HEK293 (cell line): ENCODE measurements at regions not wholly inside any gene's neighbourhood (a gene's known extent, or its start where the extent isn't known, plus 50 kb on each side); places are given as distances from the start of the nearest gene placed in this dataset.

Experiments
- CTCF ChIA-PET: fragments of 350-600 bp; formaldehyde crosslinking; extraction: SDS; loops from one replicate; lab custom pipeline; 2021; ENCODE audit warnings: antibody characterized with exemption; lab: Yijun Ruan, JAX
- POLR2A ChIA-PET: fragments of 300-600 bp; formaldehyde crosslinking; extraction: SDS; loops from one replicate; lab custom pipeline; 2020; ENCODE audit warnings: antibody characterized with exemption, inconsistent platforms; lab: Yijun Ruan, JAX
- H3K27ac ChIP-seq: fragments of 200-500 bp; sonication (Bioruptor generic); 2 replicates; pipeline ENCODE4 v1.5.1; 2014; ENCODE audit warnings: low read depth, low read length, control low read depth, inconsistent platforms; ENCODE audit errors: extremely low read depth
- H3K36me3 ChIP-seq, 2 experiments: fragments of 200-500 bp in 1 of 2; sonication (Bioruptor generic) in 1 of 2; 1 replicate in 1 of 2; 2 replicates in 1 of 2; pipeline ENCODE4 v1.5.1; 2014 to 2017; ENCODE audit warnings: inconsistent platforms in 2 of 2, low read length in 2 of 2; ENCODE audit not compliant: control insufficient read depth in 2 of 2, insufficient read depth in 1 of 2
- H3K4me1 ChIP-seq: fragments of 200-500 bp; sonication (Bioruptor generic); 2 replicates; pipeline ENCODE4 v1.5.1; 2014; ENCODE audit warnings: mild to moderate bottlenecking, low read length, inconsistent platforms; ENCODE audit not compliant: control insufficient read depth, insufficient read depth
- H3K4me3 ChIP-seq: 2 replicates; pipeline ENCODE4 v1.5.1; 2011; ENCODE audit warnings: low read depth, mild to moderate bottlenecking, control low read depth, low read length, moderate library complexity
- H3K9me3 ChIP-seq: fragments of 200-500 bp; sonication (Bioruptor generic); 2 replicates; pipeline ENCODE4 v1.5.1; 2014; ENCODE audit warnings: low read depth, low read length, inconsistent platforms; ENCODE audit not compliant: control insufficient read depth, insufficient read depth
- BCL11A ChIP-seq: fragments of 450-650 bp; formaldehyde crosslinking; IDR thresholded peaks from 2 replicates; pipeline ENCODE4 v1.5.1; 2016; ENCODE audit warnings: low read depth, missing biosample characterization, missing genetic modification characterization
- GLI2 ChIP-seq: fragments of 450-650 bp; formaldehyde crosslinking; IDR thresholded peaks from 2 replicates; pipeline ENCODE4; 2017; ENCODE audit warnings: missing biosample characterization, missing genetic modification characterization, low read depth, borderline replicate concordance
- GLI4 ChIP-seq: fragments of 450-650 bp; formaldehyde crosslinking; IDR thresholded peaks from 2 replicates; pipeline ENCODE4 v1.5.1; 2016; ENCODE audit warnings: missing biosample characterization, missing genetic modification characterization
- HOXA7 ChIP-seq: sonication (generic); formaldehyde crosslinking; IDR thresholded peaks from 2 replicates; pipeline ENCODE4 v1.8.1; 2022; ENCODE audit warnings: missing genetic modification reagents, borderline replicate concordance
- HOXD13 ChIP-seq: sonication (generic); formaldehyde crosslinking; IDR thresholded peaks from 2 replicates; pipeline ENCODE4 v1.8.0; 2022; ENCODE audit warnings: missing genetic modification reagents, borderline replicate concordance
- KLF10 ChIP-seq: fragments of 450-650 bp; IDR thresholded peaks from 2 replicates; pipeline ENCODE4 v1.5.1; 2018; ENCODE audit warnings: missing biosample characterization, mild to moderate bottlenecking, missing genetic modification characterization
- PRDM6 ChIP-seq: fragments of 450-650 bp; formaldehyde crosslinking; IDR thresholded peaks from 2 replicates; pipeline ENCODE4 v1.5.1; 2017; ENCODE audit warnings: missing biosample characterization, missing genetic modification characterization
- ZBTB21 ChIP-seq: fragments of 450-650 bp; formaldehyde crosslinking; IDR thresholded peaks from 2 replicates; pipeline ENCODE4 v1.5.1; 2017; ENCODE audit warnings: missing biosample characterization, missing genetic modification characterization
- ZFP69B ChIP-seq: fragments of 450-650 bp; formaldehyde crosslinking; IDR thresholded peaks from 2 replicates; pipeline ENCODE4 v1.5.1; 2016; ENCODE audit warnings: missing biosample characterization, missing genetic modification characterization
- ZNF221 ChIP-seq: fragments of 450-650 bp; formaldehyde crosslinking; IDR thresholded peaks from 2 replicates; pipeline ENCODE4 v1.5.1; 2017; ENCODE audit warnings: missing biosample characterization, missing genetic modification characterization, borderline replicate concordance
- ZNF280C ChIP-seq: fragments of 450-650 bp; formaldehyde crosslinking; IDR thresholded peaks from 2 replicates; pipeline ENCODE4 v1.5.1; 2016; ENCODE audit warnings: missing biosample characterization, missing genetic modification characterization
- ZNF311 ChIP-seq: fragments of 450-650 bp; formaldehyde crosslinking; IDR thresholded peaks from 2 replicates; pipeline ENCODE4 v1.5.1; 2017; ENCODE audit warnings: missing biosample characterization, missing genetic modification characterization, borderline replicate concordance
- ZNF350 ChIP-seq: fragments of 450-650 bp; formaldehyde crosslinking; IDR thresholded peaks from 2 replicates; pipeline ENCODE4 v1.5.0; 2017; ENCODE audit warnings: missing biosample characterization, mild to moderate bottlenecking, missing genetic modification characterization
- ZNF37A ChIP-seq: fragments of 450-650 bp; IDR thresholded peaks from 2 replicates; pipeline ENCODE4 v1.5.1; 2018; ENCODE audit warnings: missing biosample characterization, missing genetic modification characterization
- ZNF416 ChIP-seq: fragments of 450-650 bp; formaldehyde crosslinking; IDR thresholded peaks from 2 replicates; pipeline ENCODE4 v1.5.1; 2016; ENCODE audit warnings: missing biosample characterization, missing genetic modification characterization
- ZNF571 ChIP-seq: fragments of 450-650 bp; formaldehyde crosslinking; IDR thresholded peaks from 2 replicates; pipeline ENCODE4 v1.5.0; 2017; ENCODE audit warnings: missing biosample characterization, missing genetic modification characterization
- ZNF658 ChIP-seq: fragments of 450-650 bp; formaldehyde crosslinking; IDR thresholded peaks from 2 replicates; pipeline ENCODE4; 2016; ENCODE audit warnings: missing biosample characterization, missing genetic modification characterization
- ZNF664 ChIP-seq: fragments of 450-650 bp; formaldehyde crosslinking; IDR thresholded peaks from 2 replicates; pipeline ENCODE4 v1.5.1; 2016; ENCODE audit warnings: missing biosample characterization, missing genetic modification characterization
- ZNF677 ChIP-seq: fragments of 450-650 bp; IDR thresholded peaks from 2 replicates; pipeline ENCODE4 v1.5.0; 2018; ENCODE audit warnings: missing biosample characterization, mild to moderate bottlenecking, missing genetic modification characterization, moderate library complexity
- ZNF768 ChIP-seq: fragments of 450-650 bp; formaldehyde crosslinking; IDR thresholded peaks from 2 replicates; pipeline ENCODE4 v1.5.1; 2018; ENCODE audit warnings: missing biosample characterization, mild to moderate bottlenecking, missing genetic modification characterization
- ZXDB ChIP-seq: fragments of 450-650 bp; formaldehyde crosslinking; IDR thresholded peaks from 2 replicates; pipeline ENCODE4 v1.5.1; 2016; ENCODE audit warnings: missing biosample characterization, missing genetic modification characterization
- TF ChIP-seq, protein P1 (sequence below): fragments of 450-650 bp; formaldehyde crosslinking; IDR thresholded peaks from 2 replicates; pipeline ENCODE4 v1.5.1; 2016; ENCODE audit warnings: missing biosample characterization, missing genetic modification characterization
- TF ChIP-seq, protein P2 (sequence below): fragments of 450-650 bp; formaldehyde crosslinking; IDR thresholded peaks from 2 replicates; pipeline ENCODE4 v1.5.1; 2017; ENCODE audit warnings: missing biosample characterization, missing genetic modification characterization

DNA sequence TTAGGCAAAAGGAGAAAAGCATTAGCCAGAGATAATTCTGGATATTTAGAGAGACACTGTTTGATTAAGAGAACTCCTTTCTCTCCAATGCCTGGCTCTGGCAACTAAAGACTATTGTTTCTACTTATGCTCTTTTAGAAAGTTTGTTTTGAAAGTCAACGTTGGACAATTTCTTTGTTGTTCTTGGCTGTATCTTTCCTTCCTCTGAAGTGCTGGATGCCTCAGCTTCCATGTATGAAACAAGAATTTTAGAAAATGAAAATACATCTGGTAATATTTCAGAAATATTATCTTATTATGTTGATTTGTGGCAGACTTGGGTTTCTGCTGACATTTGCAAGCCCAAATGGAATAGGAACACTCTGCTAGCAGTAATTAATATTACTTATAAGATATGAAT, 382.6 kb downstream of the SNAPC1 start:
- no peak overlapping the region for H3K4me3 ChIP-seq
- H3K9me3 ChIP-seq: no peaks in the 10 kb centered on the region; the same call in 1 of the 2 replicates
- ChIA-PET POLR2A (no interaction called here), CTCF (interaction anchor here (1.2 kb wide), 1 partner anchor 35 kb away, joined by 3 read pairs; no protein-coding TSS in a partner anchor)
- no peak for TF ChIP-seq GLI2 (tag by site-specific recombination)
- no peak for TF ChIP-seq ZNF416 (tag by site-specific recombination)
- no peak for TF ChIP-seq ZNF37A (tag by site-specific recombination)
- TF ChIP-seq ZNF664 (tag by site-specific recombination): no peak
- no peak for TF ChIP-seq ZFP69B (tag by site-specific recombination)
- no peak for TF ChIP-seq HOXD13
- H3K4me1 ChIP-seq: no peaks in the 10 kb centered on the region
- H3K27ac ChIP-seq: no peak overlapping the region
- H3K36me3 ChIP-seq: no peaks in the 10 kb centered on the region

GRCh38 chr14:62146030-62146429, 383.8 kb downstream of the SNAPC1 start:
- CTCF ChIA-PET: interaction anchor here (0.6 to 1.1 kb wide), 3 partner anchors 27 to 1162 kb away, joined by 3 to 5 read pairs (median 3); no protein-coding TSS in a partner anchor

More at GRCh38 chr14:62146030-62146429, 383.8 kb downstream of the SNAPC1 start:
- Histone ChIP-seq H3K27ac (no peak overlapping the region), H3K4me1 (no peaks in the 10 kb centered on the region), H3K9me3 (no peaks in the 10 kb centered on the region; the same call in 1 of the 2 replicates), H3K36me3 (no peaks in the 10 kb centered on the region), H3K4me3 (no peak overlapping the region)
- POLR2A ChIA-PET: no interaction called here
- TF ChIP-seq ZNF677: no peak
- no peak for TF ChIP-seq ZBTB21 (tag by site-specific recombination)
- no peak for TF ChIP-seq HOXA7 (CRISPR knock-in tag)
- no peak for TF ChIP-seq ZNF280C
- TF ChIP-seq, protein P1, sequence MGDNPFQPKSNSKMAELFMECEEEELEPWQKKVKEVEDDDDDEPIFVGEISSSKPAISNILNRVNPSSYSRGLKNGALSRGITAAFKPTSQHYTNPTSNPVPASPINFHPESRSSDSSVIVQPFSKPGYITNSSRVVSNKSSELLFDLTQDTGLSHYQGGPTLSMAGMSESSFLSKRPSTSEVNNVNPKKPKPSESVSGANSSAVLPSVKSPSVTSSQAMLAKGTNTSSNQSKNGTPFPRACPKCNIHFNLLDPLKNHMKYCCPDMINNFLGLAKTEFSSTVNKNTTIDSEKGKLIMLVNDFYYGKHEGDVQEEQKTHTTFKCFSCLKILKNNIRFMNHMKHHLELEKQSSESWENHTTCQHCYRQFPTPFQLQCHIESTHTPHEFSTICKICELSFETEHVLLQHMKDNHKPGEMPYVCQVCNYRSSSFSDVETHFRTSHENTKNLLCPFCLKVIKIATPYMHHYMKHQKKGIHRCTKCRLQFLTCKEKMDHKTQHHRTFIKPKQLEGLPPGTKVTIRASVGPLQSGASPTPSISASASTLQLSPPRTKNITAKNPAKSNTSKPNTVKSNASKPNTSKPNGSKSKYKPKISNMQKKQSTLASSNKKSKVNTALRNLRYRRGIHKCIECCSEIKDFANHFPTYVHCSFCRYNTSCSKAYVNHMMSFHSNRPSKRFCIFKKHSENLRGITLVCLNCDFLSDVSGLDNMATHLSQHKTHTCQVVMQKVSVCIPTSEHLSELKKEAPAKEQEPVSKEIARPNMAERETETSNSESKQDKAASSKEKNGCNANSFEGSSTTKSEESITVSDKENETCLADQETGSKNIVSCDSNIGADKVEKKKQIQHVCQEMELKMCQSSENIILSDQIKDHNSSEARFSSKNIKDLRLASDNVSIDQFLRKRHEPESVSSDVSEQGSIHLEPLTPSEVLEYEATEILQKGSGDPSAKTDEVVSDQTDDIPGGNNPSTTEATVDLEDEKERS (tag by site-specific recombination): no peak
- no peak for TF ChIP-seq GLI4 (tag by site-specific recombination)
- TF ChIP-seq ZXDB (tag by site-specific recombination): no peak
- no peak for TF ChIP-seq ZNF768 (tag by site-specific recombination)
- TF ChIP-seq ZNF311 (tag by site-specific recombination): no peak
- TF ChIP-seq ZNF221 (tag by site-specific recombination): no peak
- TF ChIP-seq, protein P2, sequence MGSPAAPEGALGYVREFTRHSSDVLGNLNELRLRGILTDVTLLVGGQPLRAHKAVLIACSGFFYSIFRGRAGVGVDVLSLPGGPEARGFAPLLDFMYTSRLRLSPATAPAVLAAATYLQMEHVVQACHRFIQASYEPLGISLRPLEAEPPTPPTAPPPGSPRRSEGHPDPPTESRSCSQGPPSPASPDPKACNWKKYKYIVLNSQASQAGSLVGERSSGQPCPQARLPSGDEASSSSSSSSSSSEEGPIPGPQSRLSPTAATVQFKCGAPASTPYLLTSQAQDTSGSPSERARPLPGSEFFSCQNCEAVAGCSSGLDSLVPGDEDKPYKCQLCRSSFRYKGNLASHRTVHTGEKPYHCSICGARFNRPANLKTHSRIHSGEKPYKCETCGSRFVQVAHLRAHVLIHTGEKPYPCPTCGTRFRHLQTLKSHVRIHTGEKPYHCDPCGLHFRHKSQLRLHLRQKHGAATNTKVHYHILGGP: no peak
- TF ChIP-seq KLF10: no peak
- TF ChIP-seq ZNF350 (tag by site-specific recombination): no peak
- TF ChIP-seq BCL11A: no peak
- no peak for TF ChIP-seq PRDM6 (tag by site-specific recombination)
- TF ChIP-seq ZNF571 (tag by site-specific recombination): no peak
- no peak for TF ChIP-seq ZNF658 (tag by site-specific recombination)
